IPS DF 6.9 (cell line): ENCODE measurements at regions not wholly inside any gene's neighbourhood (a gene's known extent, or its start where the extent isn't known, plus 50 kb on each side); places are given as distances from the start of the nearest gene placed in this dataset.
A peak's percentile ranks its signal among the peaks of the same experiment; 100 is the strongest.

ENCODE experiments used
- DNase-seq: peaks from one replicate; pipeline ENCODE4 v3.0.0-alpha.2; 2013; ENCODE audit warnings: low read depth, low spot score
- H3K27ac ChIP-seq: one replicate; pipeline ENCODE4 v1.5.1; 2013; ENCODE audit warnings: low read length, control low read depth
- H3K27me3 ChIP-seq: 2 replicates; pipeline ENCODE4 v1.6.1; 2013; ENCODE audit warnings: mild to moderate bottlenecking, low read length; ENCODE audit not compliant: control insufficient read depth, insufficient read depth
- H3K36me3 ChIP-seq: 2 replicates; pipeline ENCODE4 v1.6.1; 2013; ENCODE audit warnings: low read length; ENCODE audit not compliant: control insufficient read depth, insufficient read depth
- H3K4me1 ChIP-seq: 2 replicates; pipeline ENCODE4 v1.6.1; 2013; ENCODE audit warnings: low read length; ENCODE audit not compliant: control insufficient read depth, insufficient read depth
- H3K4me3 ChIP-seq: 2 replicates; pipeline ENCODE4 v1.5.1; 2013; ENCODE audit warnings: mild to moderate bottlenecking, low read length
- H3K9me3 ChIP-seq: 2 replicates; pipeline ENCODE4 v1.6.1; 2013; ENCODE audit warnings: low read length, inconsistent platforms; ENCODE audit not compliant: control insufficient read depth, insufficient read depth
- WGBS: extraction: QIAGEN DNeasy Blood & Tissue Kit; methylation state at CpG from one replicate; pipeline ENCODE4 v1.1.7; 2013; ENCODE audit warnings: mixed read lengths, missing lambda C conversion rate; ENCODE audit not compliant: insufficient read length, insufficient coverage; 5-methylcytosine and 5-hydroxymethylcytosine counted together

- DNase-seq, result no peak
- H3K27me3 ChIP-seq, result no peaks in the 10 kb centered on the region
- H3K36me3 ChIP-seq, result no peaks in the 10 kb centered on the region
- no peaks in the 10 kb centered on the region for H3K4me1 ChIP-seq
- H3K9me3 ChIP-seq, result no peaks in the 10 kb centered on the region
- no peak overlapping the region for H3K4me3 ChIP-seq
- WGBS, result no CpG with 5 or more reads among the region's 1 CpG
- no peak overlapping the region for H3K27ac ChIP-seq
Observed at GRCh38 chr7:85776691-85777345, 590.0 kb upstream of the SEMA3D start.

GRCh38 chr7:85775431-85775830 lies 588.6 kb upstream of the SEMA3D start:
- no peak overlapping the region for H3K4me3 ChIP-seq
- no peaks in the 10 kb centered on the region for H3K27me3 ChIP-seq
- WGBS, result no CpG with 5 or more reads among the region's 3 CpGs
- no peaks in the 10 kb centered on the region for H3K4me1 ChIP-seq
- DNase-seq, result no peak
- no peaks in the 10 kb centered on the region for H3K9me3 ChIP-seq
- no peak overlapping the region for H3K27ac ChIP-seq
- no peaks in the 10 kb centered on the region for H3K36me3 ChIP-seq

GRCh38 chr7:85774986-85775385 lies 588.1 kb upstream of the SEMA3D start:
- Histone ChIP-seq H3K36me3 (no peaks in the 10 kb centered on the region), H3K4me1 (no peaks in the 10 kb centered on the region), H3K9me3 (no peaks in the 10 kb centered on the region), H3K27ac (no peak overlapping the region), H3K27me3 (no peaks in the 10 kb centered on the region), H3K4me3 (no peak overlapping the region)
- no CpG with 5 or more reads among the region's 6 CpGs for WGBS
- DNase-seq, result no peak

- WGBS, result no CpG with 5 or more reads among the region's 2 CpGs
- Histone ChIP-seq H3K4me1 (no peaks in the 10 kb centered on the region), H3K4me3 (no peak overlapping the region), H3K27me3 (no peaks in the 10 kb centered on the region), H3K36me3 (no peaks in the 10 kb centered on the region), H3K27ac (no peak overlapping the region), H3K9me3 (no peaks in the 10 kb centered on the region)
- no peak for DNase-seq
Observed at GRCh38 chr7:85773116-85773728, 586.4 kb upstream of the SEMA3D start.

GRCh38 chr7:85771516-85771915 lies 584.7 kb upstream of the SEMA3D start:
- H3K27ac ChIP-seq, result no peak overlapping the region
- DNase-seq, result no peak
- WGBS, result no CpG with 5 or more reads among the region's 3 CpGs
- H3K9me3 ChIP-seq, result no peaks in the 10 kb centered on the region
- H3K36me3 ChIP-seq, result no peaks in the 10 kb centered on the region
- H3K4me3 ChIP-seq, result no peak overlapping the region
- H3K4me1 ChIP-seq, result no peaks in the 10 kb centered on the region
- peaks cover 2% of the 10 kb centered on the region; the same call in 1 of the 2 replicates for H3K27me3 ChIP-seq

- H3K27ac ChIP-seq, result no peak overlapping the region
- peaks cover 2% of the 10 kb centered on the region; the same call in 1 of the 2 replicates for H3K27me3 ChIP-seq
- no peak overlapping the region for H3K4me3 ChIP-seq
Observed at GRCh38 chr7:85770332-85770731, 583.5 kb upstream of the SEMA3D start.

GRCh38 chr7:85765698-85766298 lies 578.9 kb upstream of the SEMA3D start:
- no peaks in the 10 kb centered on the region for H3K4me1 ChIP-seq
- WGBS, result no CpG with 5 or more reads among the region's 11 CpGs
- H3K27me3 ChIP-seq, result peaks cover 2% of the 10 kb centered on the region; the same call in 1 of the 2 replicates
- no peak overlapping the region for H3K27ac ChIP-seq
- no peak overlapping the region for H3K4me3 ChIP-seq
- DNase-seq, result no peak
- no peaks in the 10 kb centered on the region for H3K36me3 ChIP-seq
- no peaks in the 10 kb centered on the region for H3K9me3 ChIP-seq

More at GRCh38 chr7:85770332-85770731, 583.5 kb upstream of the SEMA3D start:
- DNase-seq, result no peak
- no peaks in the 10 kb centered on the region for H3K4me1 ChIP-seq
- no peaks in the 10 kb centered on the region for H3K36me3 ChIP-seq
- no peaks in the 10 kb centered on the region for H3K9me3 ChIP-seq
- no CpG with 5 or more reads among the region's 3 CpGs for WGBS

GRCh38 chr7:85764034-85764433 lies 577.2 kb upstream of the SEMA3D start:
- Histone ChIP-seq H3K4me1 (no peaks in the 10 kb centered on the region), H3K27ac (no peak overlapping the region), H3K4me3 (no peak overlapping the region), H3K9me3 (no peaks in the 10 kb centered on the region), H3K27me3 (peaks cover 2% of the 10 kb centered on the region; the same call in 1 of the 2 replicates), H3K36me3 (no peaks in the 10 kb centered on the region)
- DNase-seq, result no peak
- WGBS, result no CpG with 5 or more reads among the region's 2 CpGs

GRCh38 chr7:85757348-85757747 lies 570.5 kb upstream of the SEMA3D start:
- no peak overlapping the region for H3K27ac ChIP-seq
- H3K4me1 ChIP-seq, result no peaks in the 10 kb centered on the region
- no CpG with 5 or more reads among the region's 1 CpG for WGBS
- no peaks in the 10 kb centered on the region for H3K9me3 ChIP-seq
- DNase-seq, result no peak
- no peaks in the 10 kb centered on the region for H3K27me3 ChIP-seq
- H3K4me3 ChIP-seq, result no peak overlapping the region
- H3K36me3 ChIP-seq, result no peaks in the 10 kb centered on the region

GRCh38 chr7:85750454-85750949 lies 563.6 kb upstream of the SEMA3D start:
- no peaks in the 10 kb centered on the region for H3K36me3 ChIP-seq
- DNase-seq, result peak; percentile 54
- H3K27ac ChIP-seq, result no peak overlapping the region
- H3K27me3 ChIP-seq, result no peaks in the 10 kb centered on the region
- H3K4me3 ChIP-seq, result no peak overlapping the region
- no CpG with 5 or more reads among the region's 14 CpGs for WGBS
- peaks cover 5% of the 10 kb centered on the region; the same call in 1 of the 2 replicates for H3K4me1 ChIP-seq
- H3K9me3 ChIP-seq, result no peaks in the 10 kb centered on the region; the same call in 1 of the 2 replicates
